GM23248 (cell line): ENCODE measurements at regions not wholly inside any gene's neighbourhood (a gene's known extent, or its start where the extent isn't known, plus 50 kb on each side); places are given as distances from the start of the nearest gene placed in this dataset.

Experiments
- DNase-seq: peaks from one replicate; pipeline ENCODE4 v3.0.0-alpha.2; 2015
- H2AFZ ChIP-seq: fragments of 200-600 bp; sonication (generic); 2 replicates; pipeline ENCODE4 v1.6.1; 2016; ENCODE audit warnings: antibody characterized with exemption
- H3F3A ChIP-seq: fragments of 200-600 bp; sonication (generic); 2 replicates; pipeline ENCODE4 v1.6.1; 2016; ENCODE audit warnings: mild to moderate bottlenecking, antibody characterized with exemption, mixed run types; ENCODE audit not compliant: insufficient read depth
- H3K27ac ChIP-seq: fragments of 200-600 bp; sonication (generic); 2 replicates; pipeline ENCODE4 v1.5.1; 2016; ENCODE audit warnings: mild to moderate bottlenecking
- H3K27me3 ChIP-seq: fragments of 200-600 bp; sonication (generic); replicated peaks from 2 replicates; pipeline ENCODE4 v1.6.1; 2016; ENCODE audit warnings: mild to moderate bottlenecking; ENCODE audit not compliant: insufficient read depth
- H3K36me3 ChIP-seq: fragments of 200-600 bp; sonication (generic); 2 replicates; pipeline ENCODE4 v1.6.1; 2016; ENCODE audit warnings: low read depth, mild to moderate bottlenecking
- H3K4me1 ChIP-seq: fragments of 200-600 bp; sonication (generic); 2 replicates; pipeline ENCODE4 v1.6.1; 2016; ENCODE audit warnings: mild to moderate bottlenecking; ENCODE audit not compliant: insufficient read depth
- H3K4me2 ChIP-seq: fragments of 200-600 bp; sonication (generic); one replicate; pipeline ENCODE4 v1.6.1; 2016; ENCODE audit warnings: mild to moderate bottlenecking; ENCODE audit not compliant: unreplicated experiment
- H3K4me3 ChIP-seq: fragments of 200-600 bp; sonication (generic); 2 replicates; pipeline ENCODE4 v1.5.1; 2016; ENCODE audit warnings: mild to moderate bottlenecking
- H3K79me2 ChIP-seq: fragments of 200-600 bp; sonication (generic); 2 replicates; pipeline ENCODE4 v1.6.1; 2016; ENCODE audit warnings: mild to moderate bottlenecking; ENCODE audit not compliant: insufficient read depth
- H3K9ac ChIP-seq: fragments of 200-600 bp; sonication (generic); 2 replicates; pipeline ENCODE4 v1.6.1; 2016; ENCODE audit warnings: mild to moderate bottlenecking
- H3K9me2 ChIP-seq: fragments of 200-600 bp; sonication (generic); 2 replicates; pipeline ENCODE4 v1.6.1; 2016; ENCODE audit warnings: mixed run types, mild to moderate bottlenecking, moderate library complexity; ENCODE audit not compliant: insufficient read depth
- H3K9me3 ChIP-seq: fragments of 200-600 bp; sonication (generic); one replicate; pipeline ENCODE4 v1.6.1; 2017; ENCODE audit warnings: low read depth
- H4K20me1 ChIP-seq: fragments of 200-600 bp; sonication (generic); 2 replicates; pipeline ENCODE4 v1.6.0; 2016; ENCODE audit not compliant: insufficient read depth
- EZH2 ChIP-seq: fragments of 200-600 bp; sonication (generic); IDR thresholded peaks from 2 replicates; pipeline ENCODE4 v1.6.1; 2018; ENCODE audit warnings: antibody characterized with exemption, mild to moderate bottlenecking; ENCODE audit not compliant: insufficient read depth, poor library complexity, severe bottlenecking
- EZH2phosphoT487 ChIP-seq: fragments of 200-600 bp; sonication (generic); IDR thresholded peaks from 2 replicates; pipeline ENCODE4 v1.6.1; 2018; ENCODE audit warnings: antibody characterized with exemption, moderate library complexity, mild to moderate bottlenecking, low read depth; ENCODE audit not compliant: insufficient read depth
- WGBS, 2 experiments: methylation state at CpG; one replicate each; pipeline ENCODE4 v1.1.6; 2015 to 2017; ENCODE audit warnings: low lambda C conversion rate in 2 of 2, low coverage in 1 of 2; ENCODE audit errors: missing lambda C conversion rate in 2 of 2; 5-methylcytosine and 5-hydroxymethylcytosine counted together
- in situ Hi-C: fragments of 300-500 bp; cut with MboI; formaldehyde crosslinking; loops from 2 replicates; pipeline ENCODE4 v1.15.0; 2020

DNA sequence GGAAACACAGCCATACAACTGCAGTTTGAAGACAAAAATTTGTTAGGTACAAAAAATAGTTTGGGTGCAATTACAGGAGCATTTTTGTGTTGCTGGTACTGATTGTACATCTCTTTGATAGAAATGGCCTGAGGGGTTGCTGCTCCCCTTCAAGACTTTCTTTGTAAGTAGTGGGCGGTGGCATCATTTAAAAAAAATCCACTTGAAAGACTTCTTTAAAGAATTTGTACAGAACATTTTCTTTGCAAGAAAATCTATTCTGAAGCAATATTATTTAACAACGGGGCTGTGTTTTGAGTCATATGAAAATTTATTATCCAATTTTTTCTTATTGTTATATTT, 144.1 kb upstream of the CAV2 start:
- peak overlapping the region; percentile 96 for H3K27ac ChIP-seq
- peak overlapping the region; percentile 63 for H3K4me3 ChIP-seq
- no peaks in the 10 kb centered on the region for H3K9me2 ChIP-seq
- H3F3A ChIP-seq, result peaks cover 53% of the 10 kb centered on the region
- H3K79me2 ChIP-seq, result no peaks in the 10 kb centered on the region
- in situ Hi-C loops, result no loop called here
- peak overlapping the region; percentile 77 for H3K9ac ChIP-seq
- 1 to 4% methylated on average over 2 of the region's 2 CpGs for WGBS, 2 experiments
- TF ChIP-seq EZH2phosphoT487 (no peak), EZH2 (no peak)
- no peaks in the 10 kb centered on the region for H3K9me3 ChIP-seq
- DNase-seq, result no peak
- peaks cover 53% of the 10 kb centered on the region for H3K4me1 ChIP-seq
- no peaks in the 10 kb centered on the region for H3K27me3 ChIP-seq
- peak overlapping the region; percentile 43; the same call in 1 of the 2 replicates for H2AFZ ChIP-seq
- H4K20me1 ChIP-seq, result no peaks in the 10 kb centered on the region
- no peaks in the 10 kb centered on the region for H3K36me3 ChIP-seq
- peak overlapping the region; percentile 87 for H3K4me2 ChIP-seq

DNA sequence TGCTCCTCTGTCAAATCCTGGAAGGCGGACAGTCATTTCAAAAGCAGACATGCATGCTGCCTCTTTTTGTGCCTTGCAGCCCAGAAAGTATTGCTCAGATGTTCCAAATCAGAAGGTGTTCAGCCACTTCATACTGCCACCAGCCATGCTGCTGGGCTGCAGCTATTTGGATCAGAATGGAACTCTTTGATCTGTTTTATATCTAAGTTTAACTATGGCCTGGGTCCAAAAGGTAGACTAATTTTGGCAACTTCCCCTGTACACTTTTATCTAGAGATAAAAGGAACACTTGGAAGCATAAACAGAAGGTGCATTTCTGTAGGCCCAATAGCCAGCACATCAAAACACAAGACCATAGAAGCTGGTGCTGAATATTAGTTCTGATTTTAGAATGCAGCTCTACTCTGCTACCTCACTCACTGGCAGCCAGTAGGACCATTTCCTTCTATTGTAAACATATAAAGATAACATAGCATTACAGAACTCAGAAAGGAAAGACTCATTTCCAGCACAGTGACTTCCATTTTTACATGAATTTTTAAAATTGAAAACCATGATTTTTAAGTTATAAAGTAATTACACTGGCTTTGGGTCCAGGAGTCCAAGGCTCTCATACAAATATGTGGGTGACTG, 143.1 kb upstream of the CAV2 start:
- Histone ChIP-seq H3K27me3 (no peaks in the 10 kb centered on the region), H3K79me2 (no peaks in the 10 kb centered on the region), H3K4me1 (peaks cover 53% of the 10 kb centered on the region), H2AFZ (no peak overlapping the region), H3K4me2 (peak overlapping the region; percentile 87), H4K20me1 (no peaks in the 10 kb centered on the region), H3K9me2 (no peaks in the 10 kb centered on the region), H3F3A (peaks cover 53% of the 10 kb centered on the region), H3K9ac (peak overlapping the region; percentile 77; the same call in 1 of the 2 replicates), H3K36me3 (no peaks in the 10 kb centered on the region), H3K4me3 (no peak overlapping the region), H3K9me3 (no peaks in the 10 kb centered on the region), H3K27ac (peak overlapping the region; percentile 96)
- 100% methylated on average over 1 of the region's 1 CpG for WGBS, 2 experiments
- in situ Hi-C loops, result no loop called here
- no peak for DNase-seq
- no peak for TF ChIP-seq EZH2phosphoT487
- no peak for TF ChIP-seq EZH2

DNA sequence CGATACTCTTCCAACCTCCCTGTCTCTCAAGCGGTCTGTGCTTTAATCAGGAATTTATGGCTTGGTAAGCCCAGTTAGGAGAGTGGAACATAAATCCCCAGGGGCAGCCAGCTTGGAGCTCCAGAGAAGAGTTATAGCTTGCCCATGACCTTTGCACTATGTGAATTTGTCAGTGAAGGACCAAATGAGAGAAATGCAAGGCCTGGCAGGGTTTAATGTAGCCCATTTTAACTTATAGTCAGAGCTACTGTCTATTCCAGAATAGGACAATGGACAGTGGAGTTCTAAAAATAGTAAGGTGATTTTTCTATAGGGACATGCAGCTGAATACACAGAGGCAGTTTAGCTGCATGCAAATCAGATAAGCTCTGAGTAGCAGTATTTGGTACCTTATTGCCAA, 142.6 kb upstream of the CAV2 start:
- H3K36me3 ChIP-seq, result no peaks in the 10 kb centered on the region
- H3K27ac ChIP-seq, result peak overlapping the region; percentile 57
- no peaks in the 10 kb centered on the region for H4K20me1 ChIP-seq
- WGBS, 2 experiments, result 96 to 98% methylated on average over 2 of the region's 2 CpGs
- peaks cover 53% of the 10 kb centered on the region for H3F3A ChIP-seq
- no peak overlapping the region for H3K4me3 ChIP-seq
- no peaks in the 10 kb centered on the region for H3K79me2 ChIP-seq
- no peak overlapping the region for H2AFZ ChIP-seq
- TF ChIP-seq EZH2 (no peak), EZH2phosphoT487 (no peak)
- in situ Hi-C loops, result no loop called here
- H3K27me3 ChIP-seq, result no peaks in the 10 kb centered on the region
- peak overlapping the region; percentile 5 for H3K4me2 ChIP-seq
- H3K9ac ChIP-seq, result no peak overlapping the region
- no peak for DNase-seq
- H3K4me1 ChIP-seq, result peaks cover 53% of the 10 kb centered on the region
- no peaks in the 10 kb centered on the region for H3K9me2 ChIP-seq
- no peaks in the 10 kb centered on the region for H3K9me3 ChIP-seq

DNA sequence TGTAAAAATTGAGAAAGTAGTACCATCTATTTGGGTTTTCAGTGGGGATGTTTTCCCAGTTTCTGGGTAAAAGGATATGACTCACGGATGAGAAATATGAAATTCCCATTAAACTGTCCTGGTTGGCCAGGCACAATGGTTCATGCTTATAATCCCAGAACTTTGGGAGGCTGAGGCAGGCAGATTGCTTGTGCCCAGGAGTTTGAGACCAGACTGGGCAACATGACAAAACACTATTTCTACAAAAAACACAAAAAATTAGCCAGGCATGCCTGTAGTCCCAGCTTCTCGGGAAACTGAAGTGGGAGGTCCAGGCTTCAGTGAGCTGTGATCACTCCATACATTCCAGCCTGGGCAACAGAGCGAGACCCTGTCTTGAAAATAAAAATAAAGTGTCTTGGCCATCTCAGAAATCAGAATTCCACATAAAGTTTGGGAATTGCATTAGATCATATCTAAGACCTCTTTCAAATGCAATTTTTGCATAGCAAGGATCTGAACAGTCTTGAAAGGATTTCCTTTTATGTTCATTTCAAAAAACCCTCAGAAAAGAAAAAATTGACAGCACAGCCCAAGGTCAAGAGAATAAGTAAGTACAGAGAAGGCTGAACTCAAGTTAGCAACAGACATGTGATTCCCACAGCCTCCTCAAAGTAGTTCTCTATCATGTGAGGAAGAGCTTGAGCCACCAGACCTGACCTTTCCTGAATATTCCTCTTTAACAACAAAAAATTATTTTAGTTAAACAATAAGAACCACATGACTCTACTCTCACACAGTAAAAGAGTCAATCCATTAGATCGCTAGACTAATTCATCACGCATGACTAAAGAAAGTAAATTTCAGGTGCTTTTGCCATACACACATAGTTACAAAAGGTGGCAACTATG, 141.5 kb upstream of the CAV2 start:
- H3K27ac ChIP-seq, result peak overlapping the region; percentile 57
- no peaks in the 10 kb centered on the region for H3K36me3 ChIP-seq
- TF ChIP-seq EZH2phosphoT487 (no peak), EZH2 (no peak)
- DNase-seq, result peak; percentile 50
- in situ Hi-C loops, result no loop called here
- H3K4me1 ChIP-seq, result peaks cover 57% of the 10 kb centered on the region
- H3K27me3 ChIP-seq, result no peaks in the 10 kb centered on the region
- H2AFZ ChIP-seq, result 0 out of 2 replicates have a peak overlapping the region, but pooled peaks have one; percentile 25
- 63 to 64% methylated on average over 5 of the region's 5 CpGs for whole genome bisulfite sequencing, 2 experiments
- no peaks in the 10 kb centered on the region for H3K79me2 ChIP-seq
- H3K9ac ChIP-seq, result no peak overlapping the region
- H3K4me3 ChIP-seq, result no peak overlapping the region
- H3K9me2 ChIP-seq, result no peaks in the 10 kb centered on the region
- no peaks in the 10 kb centered on the region for H4K20me1 ChIP-seq
- peak overlapping the region; percentile 31 for H3K4me2 ChIP-seq
- peaks cover 53% of the 10 kb centered on the region for H3F3A ChIP-seq
- H3K9me3 ChIP-seq, result no peaks in the 10 kb centered on the region
